GM21723 (cell line): ENCODE measurements at regions not wholly inside any gene's neighbourhood (a gene's known extent, or its start where the extent isn't known, plus 50 kb on each side); places are given as distances from the start of the nearest gene placed in this dataset.

ENCODE experiments used
- ATAC-seq: cut with Tn5 transposase; IDR thresholded peaks from one replicate; pipeline ENCODE4 v1.9.1; 2021; ENCODE audit warnings: mild to moderate bottlenecking, moderate library complexity; ENCODE audit not compliant: unreplicated experiment

DNA sequence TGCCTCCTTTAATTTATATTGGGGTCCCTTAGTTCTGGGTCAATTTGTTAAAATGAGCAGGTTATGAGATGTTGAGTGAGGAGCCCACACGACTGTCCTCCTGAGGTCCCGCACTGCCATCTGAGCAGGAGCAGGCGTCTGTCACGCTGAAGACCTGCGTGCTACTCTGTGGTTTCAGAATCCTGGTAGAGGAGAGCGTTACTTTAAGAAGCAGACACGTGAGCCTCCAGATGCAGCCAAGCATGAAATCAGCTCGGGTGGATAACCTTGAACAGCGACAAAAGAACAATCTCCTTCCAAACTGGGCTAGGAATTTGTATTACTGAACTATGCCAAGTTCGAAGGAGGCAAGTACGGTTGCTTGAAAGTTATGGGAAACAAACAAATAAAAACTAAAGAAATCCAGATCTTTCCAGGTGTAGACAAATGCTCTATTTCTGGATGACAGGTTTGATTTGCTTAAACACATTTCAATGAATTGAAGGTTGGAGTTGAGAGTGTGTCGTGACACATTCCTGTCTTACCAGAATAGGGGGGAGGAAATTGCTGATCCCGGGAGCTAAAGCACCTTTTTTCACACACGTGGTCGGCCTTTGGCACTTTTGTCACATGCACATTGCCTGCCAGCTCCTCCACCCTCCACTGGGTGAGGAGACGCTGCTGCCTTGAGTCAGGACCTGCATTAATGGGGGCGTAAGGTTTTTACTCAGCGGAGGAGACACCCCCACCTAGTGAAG, 945.5 kb upstream of the SLC10A2 start:
- ATAC-seq: no peak

- no peak for ATAC-seq
Measured at GRCh38 chr13:104008541-104009435, 942.6 kb upstream of the SLC10A2 start.

DNA sequence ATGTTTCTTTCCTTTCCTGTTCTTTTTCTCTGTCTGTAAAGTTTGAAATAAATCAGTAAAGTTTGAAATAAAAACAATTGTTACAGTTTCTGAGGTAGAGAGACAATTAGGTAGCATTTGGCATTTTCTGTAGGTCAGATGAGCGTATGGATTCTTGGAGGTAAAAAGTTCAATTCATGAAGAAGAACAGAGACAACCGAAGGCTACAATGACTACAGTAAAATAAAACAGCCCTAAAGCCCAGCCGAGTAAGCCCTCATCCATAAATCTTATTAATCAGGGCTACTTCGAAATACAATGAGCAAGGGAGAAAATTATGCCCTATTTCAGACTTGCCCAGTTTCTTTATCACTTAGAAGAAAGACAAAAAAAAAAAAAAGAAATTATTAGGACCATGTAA, 941.9 kb upstream of the SLC10A2 start:
- ATAC-seq: no peak

DNA sequence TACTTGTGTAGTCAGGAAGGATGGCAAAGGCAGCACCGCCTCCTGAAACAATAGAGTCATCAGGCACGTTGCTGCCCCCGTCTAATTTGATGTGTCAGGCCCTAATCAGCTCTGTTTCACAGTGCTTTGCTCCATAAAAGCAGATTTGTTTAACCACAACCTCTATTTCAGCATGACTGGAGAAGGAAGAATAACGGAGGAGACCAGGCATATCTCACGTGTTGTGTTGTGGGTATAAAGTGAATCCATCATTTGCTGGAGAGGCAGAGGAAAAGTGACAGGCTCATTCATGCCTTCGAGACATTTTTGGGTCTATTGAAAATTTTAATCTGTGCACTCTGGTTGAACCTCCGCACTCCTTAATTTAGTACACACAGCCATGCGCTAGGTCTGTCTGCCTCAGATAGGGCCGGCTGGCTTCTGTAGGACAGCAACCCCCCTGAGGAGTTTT, 940.4 kb upstream of the SLC10A2 start:
- no peak for ATAC-seq

DNA sequence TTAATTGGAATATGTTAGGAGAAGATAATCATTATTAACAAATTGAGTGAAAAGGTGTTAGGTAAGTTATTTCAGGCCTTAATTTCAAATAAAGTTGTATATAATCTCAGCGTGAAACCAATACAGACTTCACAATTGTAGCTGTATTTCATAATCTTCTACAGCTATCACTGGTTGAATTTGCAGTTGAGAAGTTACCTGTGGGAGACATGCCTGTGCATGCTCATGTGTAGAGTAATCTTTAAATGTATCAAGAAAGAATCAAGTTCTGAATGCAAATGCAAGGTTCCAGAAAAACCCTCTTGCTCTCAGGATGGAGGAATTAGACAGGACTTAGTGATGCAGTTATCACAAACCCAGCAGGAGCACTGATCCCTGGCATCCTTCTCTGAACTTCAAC, 938.4 kb upstream of the SLC10A2 start:
- no peak for ATAC-seq

DNA sequence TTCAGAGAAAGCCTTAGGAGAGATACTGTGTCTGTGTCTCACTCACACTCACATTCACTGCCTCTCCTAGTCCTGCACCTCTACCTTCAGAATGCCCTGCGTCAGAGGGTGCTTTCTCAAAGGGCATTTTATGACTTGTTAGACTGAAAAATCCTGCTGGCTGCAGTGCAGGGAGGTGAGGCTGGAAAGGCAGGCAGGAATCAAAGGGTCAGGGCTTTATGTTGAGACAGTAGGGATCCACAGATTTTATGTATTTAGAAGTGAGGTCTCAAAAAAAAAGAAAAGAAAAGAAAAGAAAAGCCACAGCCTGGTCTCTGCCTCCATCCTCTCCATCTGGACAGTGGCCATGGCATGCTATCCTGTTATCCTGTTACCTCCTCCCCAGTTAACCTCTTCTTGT, 936.0 kb upstream of the SLC10A2 start:
- ATAC-seq: no peak

DNA sequence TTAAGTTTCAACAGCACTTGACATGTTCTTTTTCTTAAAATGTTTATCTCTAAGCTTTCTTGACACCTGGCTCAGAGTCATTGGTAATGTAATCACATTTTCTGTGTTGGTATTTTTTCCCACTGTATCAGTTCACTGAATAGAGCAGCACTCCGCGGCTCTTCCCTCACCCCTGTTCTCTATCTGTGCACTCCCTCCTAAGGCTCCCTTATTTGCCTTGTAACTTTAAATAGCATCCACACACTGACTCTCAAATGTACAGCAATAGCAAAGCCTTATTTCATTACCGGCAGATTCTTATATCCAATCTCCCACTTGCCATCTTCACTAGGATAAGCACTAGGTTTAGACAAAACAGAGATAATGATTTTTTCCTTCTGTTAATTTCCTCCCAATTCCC, 935.5 kb upstream of the SLC10A2 start:
- no peak for ATAC-seq

GRCh38 chr13:103996733-103997132, 930.5 kb upstream of the SLC10A2 start:
- no peak for ATAC-seq

DNA sequence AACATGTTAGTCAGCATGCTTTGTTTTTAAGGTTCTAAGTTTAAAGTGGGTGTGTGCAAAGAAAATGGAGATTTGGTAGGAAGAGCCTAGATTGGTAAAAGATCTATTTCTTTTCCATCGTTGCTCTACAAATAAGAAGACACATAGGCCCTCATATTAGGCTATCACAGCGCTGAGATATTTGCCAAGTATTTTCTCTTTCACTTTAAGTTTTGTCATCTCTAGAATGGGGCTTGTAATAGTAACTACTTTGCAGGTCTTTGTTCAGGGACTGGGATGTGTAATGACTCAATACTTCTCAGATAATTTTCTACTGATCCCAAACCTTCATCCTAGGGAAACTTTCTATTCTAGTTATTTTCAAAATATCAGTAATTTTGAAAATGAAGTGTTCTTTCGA, 917.7 kb upstream of the SLC10A2 start:
- ATAC-seq: no peak

GRCh38 chr13:103976371-103976770, 910.2 kb upstream of the SLC10A2 start:
- ATAC-seq: no peak

DNA sequence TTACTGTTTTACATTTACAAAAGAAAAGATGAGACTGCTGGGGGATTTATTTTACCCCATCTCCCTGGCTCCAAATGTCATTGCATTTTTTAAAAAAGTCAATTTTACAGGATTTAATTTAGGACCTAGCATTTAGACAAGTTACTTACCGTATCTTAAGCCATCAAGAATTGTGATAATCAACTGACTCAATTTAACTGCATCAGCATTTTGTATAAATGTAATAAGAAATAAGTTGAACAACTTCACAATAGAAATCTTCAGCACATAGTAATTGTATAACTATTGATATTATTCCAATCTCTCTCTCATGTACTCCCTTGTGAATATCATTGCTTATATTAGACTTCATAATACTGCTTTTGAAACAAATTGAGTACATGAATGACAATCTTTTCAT, 907.5 kb upstream of the SLC10A2 start:
- no peak for ATAC-seq

DNA sequence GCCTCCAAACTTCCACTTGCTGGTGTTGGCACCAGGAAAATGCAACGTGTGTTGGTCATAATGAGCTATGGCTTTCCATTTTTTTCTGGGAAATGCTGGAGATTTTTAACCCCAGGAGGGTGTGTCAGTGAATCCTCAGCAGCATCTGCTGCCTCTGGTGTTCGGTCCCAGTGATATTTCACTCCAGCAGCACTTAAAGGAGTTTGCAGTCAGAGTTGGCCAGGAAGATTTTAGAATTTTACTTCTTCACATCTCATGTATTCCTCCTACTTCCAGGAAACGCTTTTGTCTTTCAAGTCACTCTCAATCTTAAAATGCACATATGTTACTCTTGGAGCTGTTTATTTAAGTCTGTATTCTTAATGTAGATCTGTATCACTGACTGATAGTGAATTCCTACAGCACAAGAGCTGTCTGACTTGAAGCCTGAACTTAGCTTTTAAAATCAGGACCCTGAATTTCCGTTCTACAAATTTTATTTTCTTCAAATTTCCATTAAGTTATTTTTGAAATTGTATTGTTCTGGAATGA, 903.4 kb upstream of the SLC10A2 start:
- ATAC-seq: no peak

DNA sequence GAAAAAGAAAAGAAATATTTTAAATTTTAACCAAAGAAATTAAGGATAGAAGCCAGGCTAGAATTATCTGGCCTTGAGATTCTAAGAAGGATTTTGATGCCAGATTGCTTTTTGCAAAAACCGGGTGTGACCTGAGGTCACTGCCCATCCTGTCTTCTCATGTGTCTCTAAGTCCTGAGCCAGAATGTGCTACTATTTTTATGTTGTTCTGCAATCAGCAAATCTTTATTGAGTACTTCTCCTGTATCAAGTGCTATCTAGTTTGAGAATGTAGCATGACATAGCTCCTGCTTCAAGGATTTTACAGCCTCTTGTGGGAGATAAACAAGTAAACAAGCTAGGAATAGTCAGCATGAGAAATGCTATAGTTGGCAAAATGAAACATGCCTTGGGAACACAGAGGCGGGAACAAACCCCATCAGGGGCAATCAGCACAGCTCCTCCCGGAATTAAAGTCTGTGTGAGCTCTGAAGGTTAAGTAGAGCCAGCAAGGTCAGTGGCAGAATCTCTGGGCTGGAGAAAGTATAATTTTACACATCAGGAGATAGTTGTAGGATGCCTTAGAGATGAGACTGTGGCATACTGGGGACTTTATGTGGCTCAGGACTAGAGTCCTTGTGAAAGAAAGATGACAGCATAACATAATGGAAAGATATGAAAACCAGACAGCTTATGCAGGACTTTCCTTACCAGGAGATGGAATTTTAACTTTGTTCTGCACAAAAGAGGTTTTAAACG, 899.5 kb upstream of the SLC10A2 start:
- ATAC-seq: no peak

GRCh38 chr13:103961784-103962183, 895.6 kb upstream of the SLC10A2 start:
- ATAC-seq: no peak

GRCh38 chr13:103961129-103961528, 894.9 kb upstream of the SLC10A2 start:
- ATAC-seq: no peak

DNA sequence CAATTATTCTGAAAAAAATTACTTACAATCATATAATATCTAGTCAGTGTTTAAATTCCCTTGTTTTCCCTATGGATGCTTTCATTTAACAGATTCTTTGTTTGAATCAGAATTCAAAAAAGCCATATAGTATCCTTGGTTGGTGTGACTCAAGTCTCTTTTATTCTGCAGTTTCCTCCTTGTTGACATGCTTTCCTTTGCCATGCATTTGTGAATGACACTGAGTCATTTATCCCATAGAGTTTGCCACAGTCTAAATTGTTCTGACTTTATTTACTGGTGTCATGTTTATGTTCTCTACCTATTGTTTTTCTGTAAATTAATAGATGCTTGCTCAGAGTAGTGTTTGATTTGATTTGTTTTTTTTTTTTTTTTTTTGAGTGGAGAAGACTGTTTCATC, 893.8 kb upstream of the SLC10A2 start:
- no peak for ATAC-seq

- ATAC-seq: no peak
Measured at GRCh38 chr13:103958691-103959090, 892.5 kb upstream of the SLC10A2 start.

GRCh38 chr13:103957939-103958338, 891.7 kb upstream of the SLC10A2 start:
- ATAC-seq: no peak

DNA sequence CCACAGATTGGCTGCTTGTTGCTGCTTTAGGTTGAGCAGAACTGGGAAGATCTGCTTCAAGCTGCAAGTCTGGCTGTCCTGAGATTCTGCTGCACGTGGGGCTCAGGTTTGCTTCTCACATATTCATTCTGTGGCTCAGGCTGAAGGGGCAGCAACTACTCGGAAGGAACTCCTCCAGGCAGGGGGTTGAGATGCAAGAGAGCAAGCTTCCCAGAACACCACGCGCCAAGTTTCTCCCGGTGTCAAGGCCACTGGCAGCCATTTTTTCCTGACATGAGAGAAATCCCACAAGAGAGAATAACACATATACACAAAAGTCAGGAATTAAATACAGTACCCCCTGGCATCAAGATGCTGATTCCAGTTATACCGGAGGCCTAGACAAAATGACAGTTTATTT, 887.6 kb upstream of the SLC10A2 start:
- ATAC-seq: no peak

GRCh38 chr13:103952183-103952582, 886.0 kb upstream of the SLC10A2 start:
- ATAC-seq: no peak

- no peak for ATAC-seq
Measured at GRCh38 chr13:103948426-103948825, 882.2 kb upstream of the SLC10A2 start.
